Transverse colon (tissue), 4 donors: ENCODE measurements at regions not wholly inside any gene's neighbourhood (a gene's known extent, or its start where the extent isn't known, plus 50 kb on each side); places are given as distances from the start of the nearest gene placed in this dataset.
A peak's percentile ranks its signal among the peaks of the same experiment; 100 is the strongest.

Source experiments
- EP300 ChIP-seq: sonication (generic); formaldehyde crosslinking; IDR thresholded peaks from one replicate; pipeline ENCODE4 v1.6.1; 2017; ENCODE audit warnings: antibody characterized with exemption, low read depth
- POLR2A ChIP-seq: fragments of 450-650 bp; IDR thresholded peaks from one replicate; pipeline ENCODE4 v1.6.1; 2016; ENCODE audit warnings: antibody characterized with exemption, mild to moderate bottlenecking, moderate library complexity
- POLR2AphosphoS5 ChIP-seq, 3 donors: sonication (generic); formaldehyde crosslinking; IDR thresholded peaks; one replicate each; pipeline ENCODE4 v1.6.1; 2016; ENCODE audit warnings: antibody characterized with exemption in 3 of 3
- TF ChIP-seq, protein P1 (sequence below), 5 experiments: fragments of 200-600 bp in 3 of 5; fragments of 450-650 bp in 2 of 5; sonication (generic) in 3 of 5; IDR thresholded peaks; 1 replicate in 2 of 5; 2 replicates in 3 of 5; pipeline ENCODE4 v1.5.1; 2016 to 2017; ENCODE audit warnings: antibody characterized with exemption in 5 of 5, inconsistent platforms in 3 of 5, mild to moderate bottlenecking in 2 of 5, moderate library complexity in 1 of 5

GRCh38 chr2:221969087-221969829, 329.5 kb downstream of the PAX3 start:
- TF ChIP-seq, protein P1, sequence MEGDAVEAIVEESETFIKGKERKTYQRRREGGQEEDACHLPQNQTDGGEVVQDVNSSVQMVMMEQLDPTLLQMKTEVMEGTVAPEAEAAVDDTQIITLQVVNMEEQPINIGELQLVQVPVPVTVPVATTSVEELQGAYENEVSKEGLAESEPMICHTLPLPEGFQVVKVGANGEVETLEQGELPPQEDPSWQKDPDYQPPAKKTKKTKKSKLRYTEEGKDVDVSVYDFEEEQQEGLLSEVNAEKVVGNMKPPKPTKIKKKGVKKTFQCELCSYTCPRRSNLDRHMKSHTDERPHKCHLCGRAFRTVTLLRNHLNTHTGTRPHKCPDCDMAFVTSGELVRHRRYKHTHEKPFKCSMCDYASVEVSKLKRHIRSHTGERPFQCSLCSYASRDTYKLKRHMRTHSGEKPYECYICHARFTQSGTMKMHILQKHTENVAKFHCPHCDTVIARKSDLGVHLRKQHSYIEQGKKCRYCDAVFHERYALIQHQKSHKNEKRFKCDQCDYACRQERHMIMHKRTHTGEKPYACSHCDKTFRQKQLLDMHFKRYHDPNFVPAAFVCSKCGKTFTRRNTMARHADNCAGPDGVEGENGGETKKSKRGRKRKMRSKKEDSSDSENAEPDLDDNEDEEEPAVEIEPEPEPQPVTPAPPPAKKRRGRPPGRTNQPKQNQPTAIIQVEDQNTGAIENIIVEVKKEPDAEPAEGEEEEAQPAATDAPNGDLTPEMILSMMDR (IDR thresholded peaks at IDR 0.05): peak; percentile 53 to 65 (median 56)
- TF ChIP-seq POLR2A (no peak), EP300 (no peak), POLR2AphosphoS5 (IDR thresholded peaks at IDR 0.05) (no peak)
